ENCODE measurements at regions not wholly inside any gene's neighbourhood (a gene's known extent, or its start where the extent isn't known, plus 50 kb on each side); places are given as distances from the start of the nearest gene placed in this dataset.
"Not testable (repeated sequence)": the region's sequence is repeated elsewhere in the genome, so short reads cannot be mapped to it uniquely, and the experiment has no call there.

GRCh38 chr5:74514888-74515551, 125.5 kb downstream of the ENC1 start:
- intact Hi-C loops (cut with DNase I), result no loop called here
- H3K27me3 ChIP-seq, result no peaks in the 10 kb centered on the region
- no peaks in the 10 kb centered on the region for H3K4me1 ChIP-seq
- H3K9ac ChIP-seq (ENCODE audit: low read depth in 2 of 2, low read length in 2 of 2), result no peak overlapping the region
- no peak for DNase-seq
- TF ChIP-seq CTCF (IDR thresholded peaks at IDR 0.05), result no peak
- H3K27ac ChIP-seq, result no peak overlapping the region
- H3K9me3 ChIP-seq, result no peaks in the 10 kb centered on the region
- no peaks in the 10 kb centered on the region for H3K36me3 ChIP-seq
- no peak overlapping the region for H3K4me3 ChIP-seq

- H3K9ac ChIP-seq (ENCODE audit: low read depth in 2 of 2, low read length in 2 of 2); H3K36me3 ChIP-seq; H3K9me3 ChIP-seq; H3K27ac ChIP-seq; H3K27me3 ChIP-seq; H3K4me3 ChIP-seq; DNase-seq; intact Hi-C loops (cut with DNase I); H3K4me1 ChIP-seq: not testable (repeated sequence)
Observed at GRCh38 chr5:74511770-74512169, 128.8 kb downstream of the ENC1 start.

- intact Hi-C loops (cut with DNase I), result no loop called here
- Histone ChIP-seq H3K4me3 (no peak overlapping the region), H3K27ac (no peak overlapping the region), H3K9me3 (no peaks in the 10 kb centered on the region), H3K36me3 (no peaks in the 10 kb centered on the region), H3K27me3 (no peaks in the 10 kb centered on the region), H3K4me1 (no peaks in the 10 kb centered on the region), H3K9ac (ENCODE audit: low read depth in 2 of 2, low read length in 2 of 2) (no peak overlapping the region)
- no peak for TF ChIP-seq CTCF (IDR thresholded peaks at IDR 0.05)
- no peak for DNase-seq
Observed at GRCh38 chr5:74510476-74511075, 130.0 kb downstream of the ENC1 start.

- intact Hi-C loops (cut with DNase I), result no loop called here
- Histone ChIP-seq H3K27ac (no peak overlapping the region), H3K4me3 (no peak overlapping the region), H3K9me3 (no peaks in the 10 kb centered on the region), H3K36me3 (no peaks in the 10 kb centered on the region), H3K4me1 (no peaks in the 10 kb centered on the region), H3K27me3 (no peaks in the 10 kb centered on the region), H3K9ac (ENCODE audit: low read depth in 2 of 2, low read length in 2 of 2) (no peak overlapping the region)
- DNase-seq, result no peak
- TF ChIP-seq CTCF (IDR thresholded peaks at IDR 0.05), result no peak
Observed at GRCh38 chr5:74507370-74508005, 133.0 kb downstream of the ENC1 start.

GRCh38 chr5:74506119-74506518, 134.4 kb downstream of the ENC1 start:
- no peak for DNase-seq
- Histone ChIP-seq H3K9ac (ENCODE audit: low read depth in 2 of 2, low read length in 2 of 2) (no peak overlapping the region), H3K9me3 (no peaks in the 10 kb centered on the region), H3K36me3 (no peaks in the 10 kb centered on the region), H3K27me3 (no peaks in the 10 kb centered on the region), H3K27ac (no peak overlapping the region), H3K4me1 (no peaks in the 10 kb centered on the region), H3K4me3 (no peak overlapping the region)
- TF ChIP-seq CTCF (IDR thresholded peaks at IDR 0.05), result no peak
- intact Hi-C loops (cut with DNase I), result no loop called here

GRCh38 chr5:74504463-74504862, 136.1 kb downstream of the ENC1 start:
- no peaks in the 10 kb centered on the region for H3K9me3 ChIP-seq
- intact Hi-C loops (cut with DNase I), result no loop called here
- no peak overlapping the region for H3K9ac ChIP-seq (ENCODE audit: low read depth in 2 of 2, low read length in 2 of 2)
- no peaks in the 10 kb centered on the region for H3K4me1 ChIP-seq
- H3K27me3 ChIP-seq, result no peaks in the 10 kb centered on the region
- H3K36me3 ChIP-seq, result no peaks in the 10 kb centered on the region
- H3K27ac ChIP-seq, result no peak overlapping the region
- no peak for DNase-seq
- TF ChIP-seq CTCF (IDR thresholded peaks at IDR 0.05), result no peak
- no peak overlapping the region for H3K4me3 ChIP-seq

All from colonic mucosa (tissue), 4 donors.